T-helper 9 cell (primary cell): ENCODE measurements at regions not wholly inside any gene's neighbourhood (a gene's known extent, or its start where the extent isn't known, plus 50 kb on each side); places are given as distances from the start of the nearest gene placed in this dataset.

Source experiments
- DNase-seq: peaks from one replicate; pipeline ENCODE4 v3.0.0-alpha.2; 2020

- no peak for DNase-seq
These were observed 150.4 kb upstream of the WSCD2 start for GRCh38 chr12:107978641-107979040.

- no peak for DNase-seq
These were observed 145.2 kb upstream of the WSCD2 start for GRCh38 chr12:107983756-107984472.

DNA sequence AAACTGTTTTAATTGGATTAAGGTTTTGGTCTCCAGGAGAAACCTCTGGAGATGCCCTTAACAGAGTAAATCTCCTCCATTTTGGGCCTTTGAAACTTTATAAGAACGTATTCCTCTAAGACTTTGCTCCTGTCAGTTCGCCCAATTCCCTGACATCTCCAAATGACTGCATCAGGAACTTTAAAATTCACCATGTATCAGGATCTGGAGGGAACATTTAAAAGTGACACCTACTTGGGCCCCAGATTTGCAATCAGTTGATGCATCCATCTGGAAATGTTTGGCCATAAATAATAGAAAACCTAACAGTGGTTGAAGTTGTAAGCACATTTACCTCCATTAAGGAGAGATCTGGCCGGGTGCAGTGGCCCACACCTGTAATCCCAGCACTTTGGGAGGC lies 144.1 kb upstream of the WSCD2 start:
- no peak for DNase-seq

DNA sequence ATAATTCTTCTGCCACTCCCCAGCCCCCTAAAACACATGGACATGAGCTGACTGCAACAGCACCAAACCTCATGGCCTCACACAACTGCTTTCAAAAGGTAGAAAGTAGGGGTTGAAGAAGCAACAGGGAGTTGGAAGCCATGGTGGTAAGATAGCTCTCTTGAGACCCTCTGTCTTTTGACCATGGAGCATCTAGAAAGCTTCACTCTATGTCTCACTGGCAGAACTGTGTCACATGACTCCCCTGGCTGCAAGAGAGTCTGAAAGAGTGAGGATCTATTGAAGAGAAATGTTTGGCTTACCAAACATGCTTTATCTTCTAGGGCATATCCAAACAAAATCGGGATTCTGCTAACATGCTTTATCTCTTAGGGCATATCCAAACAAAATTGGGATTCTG lies 142.9 kb upstream of the WSCD2 start:
- DNase-seq = no peak

GRCh38 chr12:107990325-107990724 lies 138.8 kb upstream of the WSCD2 start:
- peak; percentile 17 for DNase-seq

GRCh38 chr12:107992029-107992428 lies 137.1 kb upstream of the WSCD2 start:
- DNase-seq = no peak

GRCh38 chr12:107992870-107993451 lies 136.1 kb upstream of the WSCD2 start:
- no peak for DNase-seq

GRCh38 chr12:107998863-107999262 lies 130.2 kb upstream of the WSCD2 start:
- no peak for DNase-seq

DNA sequence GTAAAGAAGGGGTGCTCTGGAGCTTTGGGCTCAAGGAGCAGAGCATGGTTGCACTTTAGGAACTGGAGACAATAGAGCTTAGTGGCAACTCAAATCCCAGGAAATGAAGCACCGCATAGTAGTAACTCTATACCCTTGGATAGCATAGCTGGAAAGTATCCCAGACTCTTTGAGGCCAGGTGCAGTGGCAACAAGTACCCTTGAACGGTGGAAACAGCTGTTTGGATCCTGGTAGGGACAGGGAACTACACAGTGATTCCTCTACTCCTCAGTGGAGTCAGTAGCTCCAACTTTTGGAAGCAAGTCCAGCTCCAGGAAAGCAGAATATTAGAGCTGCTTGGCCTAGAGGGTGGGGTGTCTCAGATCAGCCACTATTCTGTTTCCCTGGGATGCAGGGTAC lies 129.0 kb upstream of the WSCD2 start:
- DNase-seq = no peak

DNA sequence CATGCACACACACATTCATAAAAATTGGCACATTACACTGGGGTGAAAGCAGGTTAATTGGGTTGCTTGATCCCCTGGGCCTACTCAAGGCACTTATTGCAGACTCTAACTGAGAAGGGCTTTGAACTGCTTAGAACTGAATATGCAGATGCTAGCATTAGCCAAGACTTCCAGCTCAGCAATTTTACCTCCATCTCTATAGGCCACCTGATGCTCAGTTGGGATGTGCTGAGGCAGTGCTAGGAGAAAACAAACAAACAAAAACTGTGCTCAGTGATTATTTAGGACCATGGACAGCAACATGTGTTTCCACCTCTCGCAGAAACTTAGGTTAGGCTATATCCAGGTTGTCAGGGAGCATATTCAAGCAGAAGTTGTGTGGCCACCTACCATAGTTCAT lies 124.8 kb upstream of the WSCD2 start:
- DNase-seq = no peak

- no peak for DNase-seq
These were observed 120.8 kb upstream of the WSCD2 start for GRCh38 chr12:108008163-108008905.

DNA sequence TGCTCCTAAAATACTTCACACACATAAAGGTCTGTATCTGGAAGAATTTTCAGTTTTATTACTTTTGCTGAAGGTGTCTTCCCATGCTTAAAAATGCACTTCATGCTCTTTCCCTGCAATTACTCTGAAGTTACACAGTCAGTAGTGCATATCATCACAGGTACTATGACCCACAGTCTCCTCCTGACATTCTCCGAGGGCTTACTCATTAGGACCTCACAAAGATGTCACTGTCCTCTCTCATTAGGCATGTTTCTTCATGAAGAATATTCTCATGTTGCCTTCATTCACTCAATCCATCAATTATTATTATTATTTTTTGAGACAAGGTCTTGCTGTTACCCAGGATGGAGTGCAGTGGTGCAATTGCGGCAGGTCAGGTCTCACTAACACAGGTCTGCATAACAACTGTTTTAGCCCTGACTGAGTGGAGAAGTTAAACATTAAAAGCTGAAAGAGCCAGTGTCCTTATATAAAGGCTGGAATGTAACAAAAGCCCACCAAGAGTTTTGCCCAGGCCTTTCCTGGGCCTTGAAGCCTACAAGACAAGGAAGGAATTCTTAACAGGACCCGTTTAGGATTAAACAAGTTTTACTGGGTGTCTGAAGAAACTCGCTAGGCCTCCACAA lies 119.5 kb upstream of the WSCD2 start:
- DNase-seq = no peak

DNA sequence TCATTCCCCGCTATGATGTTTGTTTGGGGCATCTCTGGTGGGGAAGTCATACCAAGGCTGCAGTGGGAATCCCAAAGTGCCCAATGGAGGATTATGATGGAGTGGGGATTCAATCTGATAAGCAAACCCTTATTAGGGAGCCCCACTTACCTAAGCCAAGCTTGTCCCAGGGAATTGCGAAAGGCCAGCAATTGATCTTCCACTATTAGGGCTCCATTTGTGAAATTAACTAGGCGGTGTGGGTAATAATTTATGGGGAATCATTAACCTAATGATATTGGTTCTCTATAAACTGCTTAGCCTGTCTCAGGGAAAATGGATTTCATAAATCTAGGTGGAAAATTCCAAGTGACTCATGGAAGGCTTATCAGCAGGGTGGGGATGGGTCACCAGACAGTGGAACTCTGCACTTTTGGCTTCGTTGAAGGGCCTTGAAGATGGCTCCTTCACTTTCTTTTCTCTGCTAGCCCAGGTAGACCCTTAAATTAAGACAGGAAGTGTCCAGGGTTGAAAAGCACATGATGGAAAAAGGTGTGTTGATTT lies 113.0 kb upstream of the WSCD2 start:
- no peak for DNase-seq

DNA sequence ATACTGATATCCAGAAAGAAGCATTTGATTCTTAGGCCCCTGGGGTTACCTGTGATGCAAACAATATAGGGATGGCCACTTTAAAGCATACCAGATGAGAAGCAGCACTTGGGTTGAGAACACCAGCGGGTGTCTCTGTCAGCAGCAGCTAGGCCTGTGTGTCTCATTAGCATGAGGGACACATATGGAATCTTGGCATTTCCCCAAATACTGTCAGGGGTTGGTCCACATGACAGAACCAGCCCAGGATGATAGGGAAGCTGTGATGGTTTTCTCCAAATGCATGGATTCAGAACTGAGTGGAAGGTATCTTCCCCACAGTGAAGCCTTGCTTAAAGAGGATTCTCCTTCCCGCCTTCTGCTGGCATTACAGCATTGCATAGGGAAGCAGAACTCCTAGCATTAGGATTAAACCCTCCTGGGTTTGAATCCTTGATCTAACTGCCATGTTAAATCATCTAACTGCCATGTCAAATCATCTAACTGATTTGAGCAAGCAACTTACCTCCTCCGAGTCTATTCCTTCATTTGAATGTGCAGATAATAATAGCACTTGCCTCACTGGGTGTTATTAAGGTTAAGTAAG lies 111.5 kb upstream of the WSCD2 start:
- DNase-seq = no peak

DNA sequence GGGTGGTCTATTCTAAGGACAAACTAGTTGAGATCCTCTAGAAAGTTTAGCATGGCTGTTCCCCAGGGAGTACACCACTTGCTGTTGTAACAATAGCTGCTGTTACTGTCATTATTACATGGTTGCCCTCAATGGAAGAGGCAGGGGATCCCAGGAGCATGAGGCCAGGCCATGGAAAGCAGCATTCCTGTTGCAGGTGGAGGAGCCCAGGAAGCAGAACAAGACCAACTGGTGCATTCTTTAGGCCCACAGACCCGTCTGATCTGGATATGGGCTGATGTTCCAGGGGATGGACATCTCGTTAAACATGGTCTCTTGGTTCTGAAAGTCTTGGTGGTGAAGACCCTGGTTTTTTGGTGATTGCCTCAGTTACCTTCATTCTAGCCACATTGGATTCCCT lies 109.2 kb upstream of the WSCD2 start:
- no peak for DNase-seq

DNA sequence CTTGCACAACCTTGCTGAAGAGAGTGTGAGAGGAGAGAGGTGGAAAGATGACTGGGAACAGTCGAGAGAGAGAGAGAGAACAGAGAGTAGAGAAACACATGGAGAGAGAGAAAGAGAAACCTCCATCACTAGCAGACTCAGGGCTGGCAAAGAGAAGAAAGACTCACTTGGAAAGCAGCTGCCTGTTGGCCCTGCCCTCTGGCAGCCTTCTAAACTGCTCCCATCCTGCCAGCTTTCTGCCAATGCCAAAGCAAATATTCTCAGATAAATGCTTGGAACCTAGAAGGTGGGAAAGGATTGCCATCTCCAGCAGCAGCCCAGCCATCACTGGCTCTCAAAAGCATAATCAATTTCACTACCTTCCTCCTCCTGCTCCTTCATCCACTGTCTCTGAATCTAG lies 107.9 kb upstream of the WSCD2 start:
- no peak for DNase-seq

DNA sequence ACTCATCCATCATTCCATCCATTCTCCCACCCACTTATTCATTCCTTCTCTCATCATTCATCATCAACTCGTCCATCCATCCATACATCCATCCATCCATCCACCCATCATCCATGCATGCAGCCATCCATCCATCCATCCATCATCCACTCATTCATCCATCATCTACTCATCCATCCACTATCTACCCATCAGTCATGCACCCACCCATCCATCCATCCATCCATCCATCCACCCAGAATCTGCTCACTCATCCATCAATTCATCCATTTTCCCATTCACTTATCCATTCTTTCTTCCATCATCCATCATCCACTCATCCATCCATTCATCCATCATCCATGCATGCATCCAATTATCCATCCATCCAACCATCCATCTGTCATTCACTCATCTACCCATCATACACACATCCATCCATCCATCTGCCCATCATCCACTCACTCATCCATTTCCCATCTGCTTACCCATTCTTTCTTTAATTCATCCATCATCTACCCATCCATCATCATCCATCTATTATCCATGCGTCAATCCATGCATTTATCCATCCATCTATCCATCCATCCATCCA lies 107.1 kb upstream of the WSCD2 start:
- no peak for DNase-seq

- no peak for DNase-seq
These were observed 99.8 kb upstream of the WSCD2 start for GRCh38 chr12:108029051-108029835.

DNA sequence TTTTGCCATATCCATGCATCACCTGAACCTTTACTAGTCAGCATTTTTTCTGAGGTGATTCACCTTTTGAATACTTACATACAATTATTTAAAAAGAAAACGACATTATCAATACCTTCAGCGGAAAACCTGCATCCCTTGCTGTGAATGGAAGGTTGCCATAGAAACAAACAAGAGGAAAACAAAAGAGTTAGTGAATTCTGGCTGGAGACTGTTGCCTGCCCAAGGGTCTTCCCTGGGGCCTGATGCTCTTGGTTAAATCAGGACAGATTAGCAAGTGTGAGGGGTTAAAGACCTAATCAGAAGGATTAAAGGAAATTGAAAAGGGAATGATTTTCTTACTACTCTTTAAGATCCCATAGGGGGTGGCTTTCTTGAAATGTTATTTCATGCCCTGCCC lies 96.0 kb upstream of the WSCD2 start:
- no peak for DNase-seq

GRCh38 chr12:108035372-108035771 lies 93.7 kb upstream of the WSCD2 start:
- DNase-seq = no peak

- no peak for DNase-seq
These were observed 91.1 kb upstream of the WSCD2 start for GRCh38 chr12:108037960-108038359.

DNA sequence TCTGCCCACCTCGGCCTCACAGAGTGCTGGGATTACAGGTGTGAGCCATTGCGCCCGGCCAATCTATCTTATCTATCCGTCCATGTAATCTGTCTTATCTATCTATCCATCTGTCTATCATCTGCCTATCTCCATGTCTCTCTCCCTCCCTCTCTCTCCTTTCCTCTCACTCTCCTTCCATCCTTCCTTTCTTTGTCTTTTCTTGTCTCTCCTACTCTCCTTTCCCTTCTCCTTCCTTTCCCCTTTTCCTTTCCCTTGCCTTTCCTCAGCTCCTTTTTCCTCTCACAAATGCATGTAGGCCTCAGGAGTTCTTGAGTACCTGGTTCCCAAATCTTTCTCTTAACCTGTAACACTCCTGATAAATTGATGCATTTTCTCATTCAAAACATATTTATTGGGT lies 89.3 kb upstream of the WSCD2 start:
- no peak for DNase-seq
